GM23338 (cell line): ENCODE measurements at regions not wholly inside any gene's neighbourhood (a gene's known extent, or its start where the extent isn't known, plus 50 kb on each side); places are given as distances from the start of the nearest gene placed in this dataset.

Source experiments
- ATAC-seq: fragments of 200-7000 bp; cut with Tn5 transposase; 3 replicates; pipeline ENCODE4 v1.9.1; 2020
- DNase-seq: peaks from one replicate; pipeline ENCODE4 v3.0.0-alpha.2; 2015; ENCODE audit warnings: low spot score
- H2AFZ ChIP-seq: fragments of 200-600 bp; sonication (generic); 2 replicates; pipeline ENCODE4 v1.8.0; 2016; ENCODE audit warnings: antibody characterized with exemption, mild to moderate bottlenecking, moderate library complexity
- H3F3A ChIP-seq: fragments of 200-600 bp; sonication (generic); replicated peaks from 2 replicates; pipeline ENCODE4 v1.8.0; 2017; ENCODE audit warnings: antibody characterized with exemption, mixed run types, low read depth
- H3K27ac ChIP-seq: fragments of 200-600 bp; sonication (generic); 2 replicates; pipeline ENCODE4 v1.6.1; 2016; ENCODE audit warnings: low read depth
- H3K27me3 ChIP-seq: fragments of 200-600 bp; sonication (generic); 2 replicates; pipeline ENCODE4 v1.8.0; 2016; ENCODE audit warnings: mild to moderate bottlenecking, mixed run types, moderate library complexity; ENCODE audit not compliant: insufficient read depth
- H3K36me3 ChIP-seq: fragments of 200-600 bp; sonication (generic); 2 replicates; pipeline ENCODE4 v1.8.0; 2016; ENCODE audit warnings: mild to moderate bottlenecking; ENCODE audit not compliant: insufficient read depth
- H3K4me1 ChIP-seq: fragments of 200-600 bp; sonication (generic); 2 replicates; pipeline ENCODE4 v1.8.0; 2016; ENCODE audit warnings: mild to moderate bottlenecking, moderate library complexity; ENCODE audit not compliant: insufficient read depth
- H3K4me2 ChIP-seq: fragments of 200-600 bp; sonication (generic); 2 replicates; pipeline ENCODE4 v1.7.1; 2017; ENCODE audit warnings: mixed run types
- H3K4me3 ChIP-seq: fragments of 200-600 bp; sonication (generic); 2 replicates; pipeline ENCODE4 v1.6.1; 2016; ENCODE audit warnings: mixed run types
- H3K79me2 ChIP-seq: fragments of 200-600 bp; sonication (generic); replicated peaks from 2 replicates; pipeline ENCODE4 v1.8.0; 2017; ENCODE audit warnings: mild to moderate bottlenecking; ENCODE audit not compliant: insufficient read depth
- H3K9me2 ChIP-seq: fragments of 200-600 bp; sonication (generic); 2 replicates; pipeline ENCODE4 v1.8.0; 2017; ENCODE audit not compliant: insufficient read depth
- H4K20me1 ChIP-seq: fragments of 200-600 bp; sonication (generic); replicated peaks from 2 replicates; pipeline ENCODE4 v1.8.0; 2017; ENCODE audit warnings: mild to moderate bottlenecking; ENCODE audit not compliant: insufficient read depth
- H3K27ac Mint-ChIP-seq: 2 replicates; pipeline ENCODE4 v1.8.0; 2020; ENCODE audit warnings: inconsistent platforms, mild to moderate bottlenecking, moderate library complexity, mixed read lengths
- H3K27me3 Mint-ChIP-seq: 3 replicates; pipeline ENCODE4 v1.8.0; 2022; ENCODE audit warnings: low read depth, mild to moderate bottlenecking, moderate library complexity, mixed read lengths, inconsistent platforms; ENCODE audit not compliant: insufficient read depth, poor library complexity
- H3K36me3 Mint-ChIP-seq: 3 replicates; pipeline ENCODE4 v1.8.0; 2021; ENCODE audit warnings: low read depth, mild to moderate bottlenecking, inconsistent platforms, moderate library complexity, mixed read lengths
- H3K4me1 Mint-ChIP-seq: 3 replicates; pipeline ENCODE4 v1.8.0; 2020; ENCODE audit warnings: mild to moderate bottlenecking, inconsistent platforms, mixed read lengths
- H3K4me3 Mint-ChIP-seq: 3 replicates; pipeline ENCODE4 v1.8.0; 2021; ENCODE audit warnings: moderate library complexity, mild to moderate bottlenecking, inconsistent platforms, mixed read lengths
- H3K9me3 Mint-ChIP-seq: 3 replicates; pipeline ENCODE4 v1.8.0; 2020; ENCODE audit warnings: moderate library complexity, mild to moderate bottlenecking, inconsistent platforms, mixed read lengths
- CREB1 ChIP-seq: fragments of 250-450 bp; sonication (Bioruptor Pico); IDR thresholded peaks from 2 replicates; pipeline ENCODE4 v1.5.0; 2020; ENCODE audit warnings: low read depth, mild to moderate bottlenecking, moderate library complexity
- ETS1 ChIP-seq: IDR thresholded peaks from 2 replicates; pipeline ENCODE4 v1.6.1; 2016; ENCODE audit warnings: antibody characterized with exemption
- EZH2 ChIP-seq: fragments of 200-600 bp; sonication (generic); IDR thresholded peaks from one replicate; pipeline ENCODE4 v1.8.0; 2017; ENCODE audit warnings: antibody characterized with exemption, mild to moderate bottlenecking, low read depth; ENCODE audit not compliant: unreplicated experiment
- EZH2phosphoT487 ChIP-seq: fragments of 200-600 bp; sonication (generic); IDR thresholded peaks from one replicate; pipeline ENCODE4 v1.8.1; 2018; ENCODE audit warnings: antibody characterized with exemption; ENCODE audit not compliant: unreplicated experiment
- NANOG ChIP-seq: IDR thresholded peaks from 2 replicates; pipeline ENCODE4 v1.6.1; 2016; ENCODE audit warnings: antibody characterized with exemption, borderline replicate concordance
- POLR2AphosphoS5 ChIP-seq: IDR thresholded peaks from 2 replicates; pipeline ENCODE4 v1.6.1; 2016; ENCODE audit warnings: antibody characterized with exemption, low read depth
- STAT1 ChIP-seq: IDR thresholded peaks from one replicate; pipeline ENCODE4 v1.6.1; 2016; ENCODE audit warnings: antibody characterized with exemption; ENCODE audit not compliant: unreplicated experiment
- ZNF114 ChIP-seq: fragments of 250-450 bp; sonication (Bioruptor Pico); IDR thresholded peaks from 2 replicates; pipeline ENCODE4 v1.5.0; 2020; ENCODE audit warnings: mild to moderate bottlenecking, moderate library complexity
- ZNF331 ChIP-seq: fragments of 250-450 bp; sonication (Bioruptor Pico); IDR thresholded peaks from 2 replicates; pipeline ENCODE4 v1.5.0; 2020; ENCODE audit warnings: low read depth, mild to moderate bottlenecking, moderate library complexity
- ZNF462 ChIP-seq: fragments of 250-450 bp; sonication (Bioruptor Pico); IDR thresholded peaks from 2 replicates; pipeline ENCODE4 v1.5.0; 2020; ENCODE audit warnings: mild to moderate bottlenecking, moderate library complexity
- TF ChIP-seq, protein P1 (sequence below), 2 experiments: fragments of 200-600 bp in 1 of 2; sonication (generic) in 1 of 2; conservative IDR thresholded peaks; 2 replicates each; pipeline versions ENCODE4 v1.5.1 to v1.6.1; 2016 to 2017; ENCODE audit warnings: antibody characterized with exemption in 2 of 2, low read depth in 2 of 2, mild to moderate bottlenecking in 2 of 2, moderate library complexity in 1 of 2

DNA sequence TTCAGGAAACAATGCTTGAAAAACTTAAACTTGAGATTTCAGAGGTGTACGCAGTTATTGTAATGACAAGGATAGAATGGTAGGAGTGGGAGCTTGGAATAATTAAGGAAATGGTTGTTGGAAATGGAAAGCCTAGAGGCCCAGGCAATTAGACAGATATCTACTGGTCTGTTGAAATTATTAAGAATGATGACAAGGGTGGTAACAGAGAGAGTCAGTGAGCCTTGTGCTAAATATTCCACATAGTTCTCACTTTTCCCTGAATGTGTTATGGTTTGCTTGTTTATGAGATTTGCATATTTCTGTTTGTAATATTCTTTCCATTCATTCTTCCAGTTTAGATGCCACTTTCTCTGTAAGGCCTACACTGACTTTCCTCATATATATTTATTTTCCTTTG, 66.0 kb upstream of the ATP2B1 start:
- ATAC-seq (no peak), DNase-seq (no peak)
- H3K4me3 ChIP-seq, result no peak overlapping the region
- no peaks in the 10 kb centered on the region for H4K20me1 ChIP-seq
- no peaks in the 10 kb centered on the region for H3K36me3 ChIP-seq
- Mint-ChIP-seq H3K4me3 (no peak overlapping the region), H3K27me3 (no peaks in the 10 kb centered on the region), H3K27ac (no peak overlapping the region), H3K9me3 (peaks cover 3% of the 10 kb centered on the region; the same call in 1 of the 3 replicates), H3K36me3 (no peaks in the 10 kb centered on the region), H3K4me1 (peaks cover 6% of the 10 kb centered on the region; the same call in 1 of the 3 replicates)
- H3K9me2 ChIP-seq, result 0 out of 2 replicates have a peak, but pooled peaks cover 4% of the 10 kb centered on the region
- H2AFZ ChIP-seq, result no peak overlapping the region
- no peak overlapping the region for H3K4me2 ChIP-seq
- TF ChIP-seq ZNF331 (CRISPR knock-in tag) (no peak), STAT1 (no peak), POLR2AphosphoS5 (no peak), EZH2 (no peak), ZNF462 (no peak), NANOG (no peak), ETS1 (no peak), EZH2phosphoT487 (no peak), ZNF114 (CRISPR knock-in tag) (no peak), CREB1 (CRISPR knock-in tag) (no peak)
- TF ChIP-seq, protein P1, sequence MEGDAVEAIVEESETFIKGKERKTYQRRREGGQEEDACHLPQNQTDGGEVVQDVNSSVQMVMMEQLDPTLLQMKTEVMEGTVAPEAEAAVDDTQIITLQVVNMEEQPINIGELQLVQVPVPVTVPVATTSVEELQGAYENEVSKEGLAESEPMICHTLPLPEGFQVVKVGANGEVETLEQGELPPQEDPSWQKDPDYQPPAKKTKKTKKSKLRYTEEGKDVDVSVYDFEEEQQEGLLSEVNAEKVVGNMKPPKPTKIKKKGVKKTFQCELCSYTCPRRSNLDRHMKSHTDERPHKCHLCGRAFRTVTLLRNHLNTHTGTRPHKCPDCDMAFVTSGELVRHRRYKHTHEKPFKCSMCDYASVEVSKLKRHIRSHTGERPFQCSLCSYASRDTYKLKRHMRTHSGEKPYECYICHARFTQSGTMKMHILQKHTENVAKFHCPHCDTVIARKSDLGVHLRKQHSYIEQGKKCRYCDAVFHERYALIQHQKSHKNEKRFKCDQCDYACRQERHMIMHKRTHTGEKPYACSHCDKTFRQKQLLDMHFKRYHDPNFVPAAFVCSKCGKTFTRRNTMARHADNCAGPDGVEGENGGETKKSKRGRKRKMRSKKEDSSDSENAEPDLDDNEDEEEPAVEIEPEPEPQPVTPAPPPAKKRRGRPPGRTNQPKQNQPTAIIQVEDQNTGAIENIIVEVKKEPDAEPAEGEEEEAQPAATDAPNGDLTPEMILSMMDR (conservative IDR thresholded peaks at IDR 0.05; ENCODE audit: low read depth in 2 of 2), result no peak
- no peaks in the 10 kb centered on the region for H3K4me1 ChIP-seq
- no peaks in the 10 kb centered on the region for H3K27me3 ChIP-seq
- no peaks in the 10 kb centered on the region for H3F3A ChIP-seq
- H3K79me2 ChIP-seq, result no peaks in the 10 kb centered on the region
- H3K27ac ChIP-seq, result no peak overlapping the region
